Sigmoid colon (tissue), 4 donors: ENCODE measurements at regions not wholly inside any gene's neighbourhood (a gene's known extent, or its start where the extent isn't known, plus 50 kb on each side); places are given as distances from the start of the nearest gene placed in this dataset.

Source experiments
- EP300 ChIP-seq, 4 donors: sonication (generic); formaldehyde crosslinking; IDR thresholded peaks; one replicate each; pipeline ENCODE4 v1.6.1; 2017; ENCODE audit warnings: antibody characterized with exemption in 4 of 4
- POLR2A ChIP-seq, 2 donors: fragments of 450-650 bp; IDR thresholded peaks; one replicate each; pipeline ENCODE4 v1.6.1; 2016; ENCODE audit warnings: antibody characterized with exemption in 2 of 2, mild to moderate bottlenecking in 2 of 2, moderate library complexity in 2 of 2
- POLR2AphosphoS5 ChIP-seq, 4 donors: sonication (generic); formaldehyde crosslinking; IDR thresholded peaks; one replicate each; pipeline ENCODE4 v1.6.1; 2017; ENCODE audit warnings: antibody characterized with exemption in 4 of 4
- TF ChIP-seq, protein P1 (sequence below), 4 experiments: fragments of 450-650 bp in 3 of 4; fragments of 200-600 bp in 1 of 4; IDR thresholded peaks; one replicate each; pipeline ENCODE4 v1.5.1; 2016 to 2019; ENCODE audit warnings: antibody characterized with exemption in 4 of 4, mild to moderate bottlenecking in 3 of 4, moderate library complexity in 2 of 4

DNA sequence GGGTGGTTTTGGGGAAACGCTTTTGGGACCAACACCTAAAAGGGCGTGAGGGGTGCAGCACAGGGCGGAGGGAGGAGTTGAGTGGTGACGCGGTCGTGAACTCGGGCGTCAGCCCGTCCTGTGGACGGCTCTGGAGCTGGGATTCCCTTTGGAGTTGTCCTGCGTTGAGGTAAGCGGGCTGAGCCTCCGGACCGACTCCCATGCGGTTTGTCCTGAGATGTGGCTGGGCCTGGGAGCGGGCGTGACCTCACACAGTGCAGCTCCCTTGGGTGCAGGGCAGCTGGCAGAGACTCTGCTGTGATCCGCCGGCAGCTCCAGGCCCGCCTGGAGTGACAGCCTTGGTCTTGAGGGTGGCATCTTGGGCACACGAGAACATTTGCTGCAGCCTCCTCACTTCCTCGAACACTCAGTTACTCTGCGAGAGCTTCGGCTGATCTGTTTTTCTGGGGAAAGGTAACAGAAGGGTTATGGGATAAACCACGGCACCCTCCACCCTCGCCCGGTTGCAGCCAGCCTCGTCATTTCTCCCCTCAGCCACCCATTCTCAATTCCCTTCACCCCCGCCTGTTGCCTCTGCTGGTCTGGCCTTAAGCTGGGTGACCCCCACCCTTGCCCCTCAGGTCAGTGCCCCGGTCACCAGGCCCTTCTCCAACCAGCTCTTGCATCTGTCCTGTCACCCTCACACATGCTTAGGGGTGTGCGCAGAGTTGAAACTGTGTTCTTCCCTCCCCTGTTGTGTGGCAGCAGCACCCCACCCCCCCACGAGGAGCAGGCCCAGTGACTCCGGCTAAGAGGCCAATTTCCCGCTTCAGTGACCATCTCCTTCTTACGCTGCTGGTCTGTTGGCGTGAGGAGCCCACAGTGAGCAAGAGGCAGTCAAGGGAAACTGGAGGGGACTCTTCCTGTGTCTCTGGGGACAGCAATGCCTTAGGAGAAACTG, 94.2 kb upstream of the COL5A1 start:
- TF ChIP-seq, protein P1, sequence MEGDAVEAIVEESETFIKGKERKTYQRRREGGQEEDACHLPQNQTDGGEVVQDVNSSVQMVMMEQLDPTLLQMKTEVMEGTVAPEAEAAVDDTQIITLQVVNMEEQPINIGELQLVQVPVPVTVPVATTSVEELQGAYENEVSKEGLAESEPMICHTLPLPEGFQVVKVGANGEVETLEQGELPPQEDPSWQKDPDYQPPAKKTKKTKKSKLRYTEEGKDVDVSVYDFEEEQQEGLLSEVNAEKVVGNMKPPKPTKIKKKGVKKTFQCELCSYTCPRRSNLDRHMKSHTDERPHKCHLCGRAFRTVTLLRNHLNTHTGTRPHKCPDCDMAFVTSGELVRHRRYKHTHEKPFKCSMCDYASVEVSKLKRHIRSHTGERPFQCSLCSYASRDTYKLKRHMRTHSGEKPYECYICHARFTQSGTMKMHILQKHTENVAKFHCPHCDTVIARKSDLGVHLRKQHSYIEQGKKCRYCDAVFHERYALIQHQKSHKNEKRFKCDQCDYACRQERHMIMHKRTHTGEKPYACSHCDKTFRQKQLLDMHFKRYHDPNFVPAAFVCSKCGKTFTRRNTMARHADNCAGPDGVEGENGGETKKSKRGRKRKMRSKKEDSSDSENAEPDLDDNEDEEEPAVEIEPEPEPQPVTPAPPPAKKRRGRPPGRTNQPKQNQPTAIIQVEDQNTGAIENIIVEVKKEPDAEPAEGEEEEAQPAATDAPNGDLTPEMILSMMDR (IDR thresholded peaks at IDR 0.05) = no peak
- TF ChIP-seq POLR2A (IDR thresholded peaks at IDR 0.05) = no peak
- TF ChIP-seq POLR2AphosphoS5 (IDR thresholded peaks at IDR 0.05) = no peak
- TF ChIP-seq EP300 (IDR thresholded peaks at IDR 0.05) = no peak
